Upper lobe of left lung (tissue), 6 donors: ENCODE measurements at regions not wholly inside any gene's neighbourhood (a gene's known extent, or its start where the extent isn't known, plus 50 kb on each side); places are given as distances from the start of the nearest gene placed in this dataset.

Experiments
- ATAC-seq, 2 donors: fragments of 200-7000 bp; cut with Tn5 transposase; one replicate each; pipeline ENCODE4 v1.9.1; 2022; ENCODE audit warnings: mild to moderate bottlenecking in 2 of 2, moderate library complexity in 2 of 2; ENCODE audit not compliant: low FRiP score in 2 of 2
- DNase-seq, 2 donors: peaks; one replicate each; pipeline ENCODE4 v3.0.0-alpha.2; 2019 to 2020
- H3K27ac ChIP-seq, 4 donors: fragments of 200-600 bp; sonication (generic); one replicate each; pipeline ENCODE4 v1.5.1; 2016 to 2019
- H3K27me3 ChIP-seq, 4 donors: fragments of 200-600 bp; sonication (generic); one replicate each; pipeline ENCODE4 v1.5.1; 2017 to 2019
- H3K36me3 ChIP-seq, 4 donors: fragments of 200-600 bp; sonication (generic); one replicate each; pipeline ENCODE4 v1.5.1; 2016 to 2019
- H3K4me1 ChIP-seq, 4 donors: fragments of 200-600 bp; sonication (generic); one replicate each; pipeline ENCODE4 v1.5.1; 2018 to 2019
- H3K4me3 ChIP-seq, 4 donors: fragments of 200-600 bp; sonication (generic); one replicate each; pipeline ENCODE4 v1.5.1; 2017 to 2019; ENCODE audit warnings: mild to moderate bottlenecking in 2 of 4, moderate library complexity in 1 of 4
- H3K9me3 ChIP-seq, 4 donors: fragments of 200-600 bp; sonication (generic); one replicate each; pipeline ENCODE4 v1.5.1; 2018 to 2019
- CTCF ChIP-seq, 6 experiments: fragments of 450-650 bp in 4 of 6; fragments of 200-600 bp in 2 of 6; sonication (generic) in 2 of 6; IDR thresholded peaks; one replicate each; pipeline ENCODE4 v1.5.1; 2016 to 2019; ENCODE audit warnings: antibody characterized with exemption in 6 of 6
- EP300 ChIP-seq, 4 donors: sonication (generic); formaldehyde crosslinking; IDR thresholded peaks; one replicate each; pipeline ENCODE4 v1.5.1; 2017; ENCODE audit warnings: antibody characterized with exemption in 4 of 4, control low read depth in 2 of 4
- POLR2A ChIP-seq, 4 donors: fragments of 450-650 bp; IDR thresholded peaks; one replicate each; pipeline ENCODE4 v1.5.1; 2016 to 2017; ENCODE audit warnings: antibody characterized with exemption in 4 of 4, mild to moderate bottlenecking in 2 of 4
- POLR2AphosphoS5 ChIP-seq, 2 donors: sonication (generic); formaldehyde crosslinking; IDR thresholded peaks; one replicate each; pipeline ENCODE4 v1.5.1; 2017; ENCODE audit warnings: antibody characterized with exemption in 2 of 2
- WGBS, 2 donors: methylation state at CpG; one replicate each; pipeline ENCODE4 v1.1.5; 2017 to 2018; 5-methylcytosine and 5-hydroxymethylcytosine counted together
- donor health status: DM: no; HTN: no; CAD: no; lungs with moderate emphysema.
- donor health status: DM: no; HTN: yes; CAD: no; lungs with severe emphysema.

- no peak for DNase-seq
- Histone ChIP-seq H3K4me3 (no peak overlapping the region), H3K9me3 (no peaks in the 10 kb centered on the region), H3K4me1 (peaks cover 49 to 68% (median 56%) of the 10 kb centered on the region in 4 donors), H3K27ac (peak overlapping the region; percentile 80 to 90 (median 86)), H3K27me3 (no peaks in the 10 kb centered on the region), H3K36me3 (no peaks in the 10 kb centered on the region)
- no peak for ATAC-seq
- WGBS, 2 donors = 51 to 57% methylated on average over 7 of the region's 7 CpGs
- no peak for TF ChIP-seq POLR2A (IDR thresholded peaks at IDR 0.05)
- TF ChIP-seq EP300 (IDR thresholded peaks at IDR 0.05) = no peak
- TF ChIP-seq CTCF (IDR thresholded peaks at IDR 0.05) = no peak
- no peak for TF ChIP-seq POLR2AphosphoS5 (IDR thresholded peaks at IDR 0.05)
Observed at GRCh38 chr20:50381075-50381732, 129.0 kb upstream of the PTPN1 start.

GRCh38 chr20:50381771-50382593 is 128.2 kb upstream of the PTPN1 start:
- Histone ChIP-seq H3K9me3 (no peaks in the 10 kb centered on the region), H3K27me3 (no peaks in the 10 kb centered on the region), H3K4me1 (peaks cover 52 to 62% (median 57%) of the 10 kb centered on the region in 4 donors), H3K4me3 (no peak overlapping the region), H3K36me3 (no peaks in the 10 kb centered on the region), H3K27ac (peak overlapping the region; percentile 64 to 85 (median 70))
- ATAC-seq (no peak), DNase-seq (peak in 1 of 2 donors; percentile 78)
- 37 to 46% methylated on average over 13 of the region's 13 CpGs for WGBS, 2 donors
- TF ChIP-seq EP300 (IDR thresholded peaks at IDR 0.05) (peak in 1 of 4 donors; percentile 53), POLR2A (IDR thresholded peaks at IDR 0.05) (no peak), POLR2AphosphoS5 (IDR thresholded peaks at IDR 0.05) (no peak), CTCF (IDR thresholded peaks at IDR 0.05) (no peak)

- H3K9me3 ChIP-seq = no peaks in the 10 kb centered on the region
- WGBS, 2 donors = 58 to 67% methylated on average over 14 to 22 of the region's 22 CpGs
- H3K4me3 ChIP-seq = no peak overlapping the region
- peaks cover 45 to 64% (median 56%) of the 10 kb centered on the region in 4 donors for H3K4me1 ChIP-seq
- H3K36me3 ChIP-seq = no peaks in the 10 kb centered on the region
- peak overlapping the region in 2 of 4 donors; percentile 7 to 8 for H3K27ac ChIP-seq
- no peak for TF ChIP-seq EP300 (IDR thresholded peaks at IDR 0.05)
- no peak for TF ChIP-seq POLR2A (IDR thresholded peaks at IDR 0.05)
- no peak for TF ChIP-seq CTCF (IDR thresholded peaks at IDR 0.05)
- TF ChIP-seq POLR2AphosphoS5 (IDR thresholded peaks at IDR 0.05) = peak in 1 of 2 donors; percentile 6
- DNase-seq (peak; percentile 61 to 70), ATAC-seq (peak; percentile 22 to 38)
- H3K27me3 ChIP-seq = no peaks in the 10 kb centered on the region
Observed at GRCh38 chr20:50385733-50386640, 124.2 kb upstream of the PTPN1 start.

- Histone ChIP-seq H3K27ac (no peak overlapping the region), H3K4me1 (peaks cover 39 to 59% (median 50%) of the 10 kb centered on the region in 4 donors)
Observed at GRCh38 chr20:50386641-50386960, 123.6 kb upstream of the PTPN1 start.

More at GRCh38 chr20:50386641-50386960, 123.6 kb upstream of the PTPN1 start:
- WGBS, 2 donors = 47 to 64% methylated on average over 6 of the region's 6 CpGs
- H3K27me3 ChIP-seq = no peaks in the 10 kb centered on the region
- H3K36me3 ChIP-seq = no peaks in the 10 kb centered on the region
- DNase-seq (no peak), ATAC-seq (no peak)
- TF ChIP-seq POLR2A (IDR thresholded peaks at IDR 0.05) (no peak), POLR2AphosphoS5 (IDR thresholded peaks at IDR 0.05) (no peak), CTCF (IDR thresholded peaks at IDR 0.05) (no peak), EP300 (IDR thresholded peaks at IDR 0.05) (no peak)
- no peaks in the 10 kb centered on the region for H3K9me3 ChIP-seq
- no peak overlapping the region for H3K4me3 ChIP-seq
